Left ventricle myocardium superior (tissue), 1 donor: ENCODE measurements at regions not wholly inside any gene's neighbourhood (a gene's known extent, or its start where the extent isn't known, plus 50 kb on each side); places are given as distances from the start of the nearest gene placed in this dataset.

Experiments used
- ATAC-seq: fragments of 200-7000 bp; cut with Tn5 transposase; one replicate; pipeline ENCODE4 v1.9.1; 2020; ENCODE audit warnings: mild to moderate bottlenecking, moderate library complexity
- DNase-seq: peaks from one replicate; pipeline ENCODE4 v3.0.0-alpha.2; 2020
- intact Hi-C: fragments of 100-400 bp; cut with micrococcal nuclease; formaldehyde crosslinking; loops from one replicate; pipeline ENCODE4 v1.11.0; 2022
- donor health status: DM: no; HTN: yes; CAD: no; lungs with severe emphysema.

DNA sequence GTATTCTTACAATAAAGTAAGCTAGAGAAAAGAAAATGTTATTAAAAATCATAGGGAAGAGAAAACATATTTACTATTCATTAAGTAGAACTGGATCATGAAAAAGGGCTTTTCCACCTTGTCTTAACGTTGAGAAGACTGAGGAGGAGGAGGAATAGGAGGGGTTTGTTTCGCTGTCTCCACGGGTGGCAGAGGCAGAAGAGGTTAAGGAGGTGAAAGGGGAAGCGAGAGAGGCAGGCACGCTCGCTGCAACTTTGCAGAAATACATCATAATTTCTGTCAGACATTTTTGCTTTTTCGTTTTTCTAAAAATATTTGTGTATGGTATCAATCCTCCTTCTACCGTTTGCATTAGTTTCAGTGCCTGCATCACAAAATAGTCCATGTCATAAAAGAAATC, 2375.1 kb upstream of the AGA start:
- intact Hi-C loops, result no loop called here

DNA sequence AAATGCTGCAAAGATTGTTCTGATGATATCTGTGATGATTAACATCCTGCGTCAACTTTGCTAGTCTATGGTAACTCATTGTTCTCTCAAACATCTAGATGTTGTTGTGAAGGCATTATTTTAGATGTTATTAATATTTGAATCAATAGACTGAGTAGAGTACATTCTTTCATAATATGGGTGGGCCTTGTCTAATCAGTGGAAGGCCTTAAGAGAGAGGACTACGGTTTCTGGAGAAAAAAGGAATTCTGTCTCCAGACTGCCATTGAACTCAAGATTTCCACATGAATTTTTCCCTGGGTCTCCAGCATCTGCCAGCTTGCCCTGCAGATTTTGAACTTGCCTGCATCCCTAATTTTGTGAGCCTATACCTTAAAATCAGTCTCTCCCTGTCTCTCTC, 2381.1 kb upstream of the AGA start:
- intact Hi-C loops, result no loop called here
- ATAC-seq (no peak), DNase-seq (no peak)

More for the DNA sequence above, 2375.1 kb upstream of the AGA start:
- DNase-seq (no peak), ATAC-seq (no peak)

DNA sequence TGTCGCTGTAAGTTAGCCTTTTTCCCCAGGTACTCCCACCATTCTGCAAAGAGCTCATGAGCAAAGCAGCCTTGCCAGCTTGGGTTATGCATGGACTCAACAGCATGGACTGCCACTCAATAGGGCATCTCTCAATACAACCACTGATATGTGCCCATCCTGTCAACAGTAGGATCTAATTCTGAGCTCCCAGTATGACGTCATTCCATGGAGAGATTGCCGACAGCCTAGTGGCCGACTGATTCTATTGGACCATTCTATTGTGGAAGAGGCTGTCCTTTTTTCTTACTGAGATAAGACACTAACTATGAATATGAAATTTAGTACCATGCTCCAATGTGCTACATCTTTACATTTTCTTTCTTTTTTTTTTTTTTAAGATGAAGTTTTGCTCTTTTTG, 2389.0 kb upstream of the AGA start:
- intact Hi-C loops, result no loop called here
- no peak for ATAC-seq
- no peak for DNase-seq

DNA sequence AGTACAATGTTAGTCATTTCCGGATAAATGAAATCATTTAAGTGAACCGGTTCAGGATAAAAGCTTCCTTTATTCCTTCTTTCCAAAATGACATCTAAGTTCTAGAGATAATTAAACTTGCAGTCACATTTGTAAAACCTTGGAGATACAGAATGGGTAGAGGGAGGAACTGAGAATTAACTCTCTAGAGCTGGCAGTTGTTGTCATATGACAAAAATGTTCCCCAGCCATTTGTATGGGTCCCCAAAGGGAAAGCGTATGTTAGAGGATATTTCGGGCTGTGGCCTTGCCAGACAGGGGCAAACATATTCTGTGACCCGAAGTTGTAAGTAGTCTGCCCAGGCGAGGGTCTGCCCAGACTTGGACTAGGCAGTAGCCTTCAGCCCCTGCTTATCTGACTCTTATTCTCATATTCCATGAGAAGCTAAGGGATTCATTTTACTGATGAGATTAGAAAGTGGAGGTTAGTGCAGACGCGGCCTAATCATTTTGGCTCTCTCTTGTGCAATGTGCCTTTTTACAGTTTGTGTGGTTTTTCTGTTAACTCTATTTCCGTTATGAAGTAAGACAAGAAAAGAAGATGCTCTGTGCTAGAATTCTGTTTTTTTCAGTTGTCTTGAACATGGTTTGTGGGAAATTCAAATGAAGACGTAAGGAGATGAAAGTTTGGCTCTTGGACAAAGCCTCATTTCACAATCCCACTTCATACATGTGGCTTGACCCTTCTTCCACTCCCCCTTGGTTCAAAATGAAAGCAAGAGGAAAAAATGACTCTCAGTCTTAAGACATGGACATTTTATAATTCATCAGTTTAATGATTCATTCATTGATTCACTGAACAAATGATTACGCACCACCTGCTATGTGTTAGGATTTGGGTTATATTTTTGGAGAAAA, 2394.2 kb upstream of the AGA start:
- ATAC-seq (no peak), DNase-seq (no peak)
- intact Hi-C loops, result no loop called here

DNA sequence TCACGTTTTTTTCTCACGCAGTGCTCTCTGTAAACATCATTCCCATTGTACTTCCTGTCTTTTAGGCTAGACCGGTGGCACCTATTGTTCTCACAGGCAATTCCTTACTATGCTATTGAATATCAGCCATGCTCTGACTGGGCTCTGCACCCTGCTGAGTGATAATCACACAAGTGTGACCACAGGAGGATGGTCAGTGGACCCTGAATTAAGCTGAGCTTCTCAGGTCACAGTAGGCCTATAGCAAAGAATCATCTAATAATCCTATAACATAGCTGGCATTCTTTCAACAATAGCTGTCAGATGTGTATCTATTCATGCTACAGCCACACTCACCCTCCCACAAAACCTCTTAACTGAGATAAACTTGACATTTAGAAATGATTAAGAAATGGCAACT, 2399.8 kb upstream of the TENM3 start:
- DNase-seq (no peak), ATAC-seq (no peak)
- intact Hi-C loops, result no loop called here

DNA sequence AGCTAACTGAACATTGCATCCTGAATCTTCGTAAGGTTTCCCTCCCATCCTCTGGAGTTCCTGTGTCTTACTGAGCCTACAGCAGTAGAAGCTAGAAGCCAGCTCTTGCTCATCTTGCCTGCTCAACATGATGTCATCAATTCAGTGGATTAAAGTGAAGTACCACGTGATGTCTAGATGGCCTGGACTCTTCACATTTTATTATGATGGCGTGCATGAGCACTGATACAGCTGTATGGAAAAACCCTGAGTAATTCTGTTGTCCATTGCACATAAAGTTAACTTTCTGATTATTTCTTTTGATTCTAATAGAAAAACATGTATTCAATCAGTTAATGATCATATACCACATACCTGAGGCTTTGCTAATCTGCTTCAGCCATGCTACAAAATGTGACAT, 2387.7 kb upstream of the TENM3 start:
- ATAC-seq (no peak), DNase-seq (no peak)
- intact Hi-C loops, result no loop called here

DNA sequence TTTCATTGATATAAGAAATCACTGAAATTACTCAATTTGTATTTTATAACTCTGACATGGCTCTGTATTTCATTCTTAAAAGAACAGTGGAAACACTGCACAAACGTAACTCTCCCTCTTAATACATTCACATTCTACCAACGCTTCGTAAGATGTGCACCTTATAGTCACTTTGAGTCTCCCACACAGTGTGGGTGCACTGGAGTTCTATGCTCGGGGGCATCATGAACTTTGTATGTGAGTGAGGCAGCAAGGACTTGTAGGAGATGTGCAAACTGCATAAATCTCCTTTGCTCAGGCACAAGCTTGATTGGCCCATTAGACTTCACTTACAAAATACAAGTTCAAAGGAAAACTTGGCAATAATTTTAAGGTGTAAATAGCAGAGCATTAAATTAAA, 2385.0 kb upstream of the TENM3 start:
- ATAC-seq, result no peak
- no peak for DNase-seq
- intact Hi-C loops, result no loop called here

DNA sequence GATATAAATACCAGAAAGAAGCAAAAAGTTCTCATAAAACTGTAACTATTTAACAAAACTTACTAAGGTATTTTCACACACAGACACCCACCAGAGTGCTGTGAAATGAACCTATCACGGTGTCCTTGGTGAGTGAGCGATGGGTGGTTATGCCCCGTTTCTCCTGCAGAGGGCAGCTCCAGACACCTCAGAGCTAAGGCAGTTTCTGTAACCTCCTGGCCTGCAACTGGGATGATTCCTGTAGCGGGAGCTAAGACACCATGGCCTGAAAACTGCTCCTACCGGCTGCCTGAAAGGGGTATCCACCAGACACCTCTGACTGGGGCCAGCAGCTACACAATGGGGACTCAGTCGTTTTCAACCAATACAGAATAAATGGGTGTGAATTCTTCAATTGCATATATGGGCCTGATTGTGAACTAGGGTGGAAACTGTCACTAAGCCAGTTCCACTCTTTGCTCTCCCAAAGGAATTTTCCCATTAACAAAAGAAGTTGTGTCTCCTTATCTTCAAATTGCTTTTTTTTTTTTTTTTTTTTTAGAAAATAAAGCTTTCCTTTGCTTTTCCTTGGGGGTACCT, 2375.8 kb upstream of the TENM3 start:
- DNase-seq, result no peak
- no peak for ATAC-seq
- intact Hi-C loops, result no loop called here

DNA sequence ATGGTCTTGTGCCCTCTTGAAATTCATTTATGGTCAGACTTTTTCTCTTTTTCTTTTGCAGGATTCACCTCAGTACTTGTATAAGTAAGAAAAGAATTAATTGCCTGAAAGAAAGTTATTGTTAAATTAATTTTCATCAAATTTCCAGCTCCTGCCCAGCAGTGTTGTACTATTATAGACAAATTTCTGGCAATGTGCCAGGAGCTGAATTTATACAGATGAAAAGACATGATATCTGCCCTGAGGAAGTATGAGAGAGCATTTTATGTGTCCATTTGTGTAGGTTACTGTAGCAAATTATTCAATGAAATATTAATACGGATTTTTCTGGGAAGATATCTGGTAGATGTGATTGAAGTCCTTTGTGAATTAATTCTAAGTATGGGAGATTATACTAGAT, 2371.5 kb upstream of the TENM3 start:
- intact Hi-C loops, result no loop called here
- no peak for DNase-seq
- no peak for ATAC-seq

DNA sequence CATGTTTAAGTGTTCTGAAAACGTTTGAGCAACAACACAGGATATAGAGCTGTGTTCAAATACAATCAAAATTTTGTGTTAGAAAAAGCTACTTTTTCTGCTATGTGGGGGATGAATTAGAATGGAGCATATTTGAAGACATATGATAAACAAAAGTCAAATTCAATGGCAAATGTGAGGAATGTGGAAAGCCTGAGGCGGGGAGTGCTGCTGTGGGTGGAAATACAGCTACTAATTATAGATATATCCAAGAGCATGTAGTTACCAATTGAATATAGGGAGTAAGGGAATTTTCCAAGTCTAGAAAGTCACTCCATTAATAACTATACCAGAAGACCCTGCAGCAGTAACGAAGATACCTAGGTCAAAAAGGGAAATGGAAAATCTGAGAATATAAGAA, 2370.4 kb upstream of the TENM3 start:
- no peak for ATAC-seq
- no peak for DNase-seq
- intact Hi-C loops, result no loop called here

DNA sequence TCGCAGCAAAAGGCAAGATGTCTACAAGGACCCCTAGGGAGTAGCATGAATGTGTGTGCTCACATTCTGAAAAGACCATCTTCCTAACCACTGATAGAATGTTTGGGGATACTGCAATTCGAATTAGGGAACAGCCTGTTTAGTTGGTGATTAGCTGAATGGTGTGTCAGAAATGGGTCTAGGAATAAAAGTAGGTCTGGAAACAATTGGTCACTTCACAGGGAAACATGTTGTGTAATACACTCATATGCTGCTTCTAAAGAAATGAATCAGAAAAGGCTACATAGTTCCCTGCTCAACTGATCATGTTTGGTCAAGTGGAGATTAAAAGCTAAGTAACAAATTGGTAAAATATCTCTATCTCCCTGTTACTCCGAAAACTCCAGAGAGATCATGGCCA, 2362.4 kb upstream of the TENM3 start:
- DNase-seq (no peak), ATAC-seq (no peak)
- intact Hi-C loops, result no loop called here

DNA sequence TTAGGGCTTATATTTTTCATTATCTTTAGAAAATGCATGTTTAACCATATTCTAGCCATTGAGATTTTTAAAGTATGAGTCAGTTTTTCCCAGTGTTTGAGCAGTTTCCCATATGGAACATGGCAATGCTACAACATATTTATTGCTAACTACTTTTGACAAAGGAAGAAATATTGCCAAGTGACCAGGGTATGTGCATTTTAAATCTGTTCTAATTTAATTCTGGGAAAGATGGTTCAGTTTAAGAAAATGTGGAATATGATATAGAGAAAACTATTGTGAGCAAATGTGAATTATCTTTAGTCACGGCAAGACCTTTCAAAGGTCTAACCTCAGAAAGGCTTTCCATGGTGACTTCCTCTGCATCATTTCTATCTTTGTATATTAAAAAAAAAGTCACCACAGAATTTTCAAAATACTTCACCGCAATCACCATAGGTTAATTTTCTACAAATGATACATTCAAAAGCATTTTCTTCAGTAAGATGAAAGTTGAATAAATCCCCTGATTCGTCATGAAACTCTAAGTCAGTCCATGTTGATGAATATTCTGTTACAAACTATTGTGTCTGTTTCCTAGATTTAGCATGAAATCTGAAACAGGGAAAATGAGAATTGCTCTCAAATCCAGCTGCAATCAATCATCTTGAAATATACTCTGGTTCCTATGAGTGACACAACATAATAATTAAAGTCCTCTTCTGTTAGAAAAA, 2349.0 kb upstream of the TENM3 start:
- intact Hi-C loops, result no loop called here
- ATAC-seq, result no peak
- no peak for DNase-seq

DNA sequence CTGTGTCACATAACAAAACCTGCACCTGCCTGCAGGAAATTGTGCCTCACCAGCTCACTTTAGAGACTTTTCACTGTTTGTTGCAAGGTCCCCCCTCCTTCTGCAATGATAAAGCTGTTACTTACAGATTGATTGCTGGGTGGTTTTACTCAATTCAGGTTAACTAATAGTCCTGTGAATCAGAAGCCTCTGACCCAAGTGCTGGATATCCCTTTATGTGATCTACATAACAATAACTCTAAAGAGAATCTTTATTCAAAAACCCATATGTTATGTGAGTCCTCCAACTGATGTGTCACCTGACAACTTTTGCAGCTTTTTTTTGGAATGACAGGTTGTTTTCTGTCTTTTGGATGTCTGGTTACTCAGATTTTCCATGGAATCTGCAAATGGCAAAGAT, 2323.6 kb upstream of the TENM3 start:
- DNase-seq, result no peak
- intact Hi-C loops, result no loop called here
- ATAC-seq, result no peak

DNA sequence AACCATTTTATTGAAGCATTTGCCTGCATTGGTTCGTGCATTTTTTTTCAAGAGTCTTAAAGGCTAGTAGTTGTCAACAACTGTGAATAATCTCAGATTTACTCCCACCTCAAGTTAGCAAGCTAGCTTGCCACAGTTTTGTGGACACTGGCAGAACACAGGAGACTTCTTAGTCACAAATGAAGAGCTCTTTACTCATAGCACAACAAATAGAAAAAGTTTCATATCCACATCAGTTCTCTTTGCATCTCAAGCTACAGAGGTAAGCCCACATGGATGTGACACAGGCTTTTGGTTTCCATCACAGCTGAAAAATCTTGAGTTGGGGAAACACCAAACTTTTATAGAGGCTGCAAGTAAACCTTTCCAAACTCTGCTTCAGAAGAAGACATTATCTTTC, 2315.7 kb upstream of the TENM3 start:
- no peak for DNase-seq
- intact Hi-C loops, result no loop called here
- no peak for ATAC-seq

DNA sequence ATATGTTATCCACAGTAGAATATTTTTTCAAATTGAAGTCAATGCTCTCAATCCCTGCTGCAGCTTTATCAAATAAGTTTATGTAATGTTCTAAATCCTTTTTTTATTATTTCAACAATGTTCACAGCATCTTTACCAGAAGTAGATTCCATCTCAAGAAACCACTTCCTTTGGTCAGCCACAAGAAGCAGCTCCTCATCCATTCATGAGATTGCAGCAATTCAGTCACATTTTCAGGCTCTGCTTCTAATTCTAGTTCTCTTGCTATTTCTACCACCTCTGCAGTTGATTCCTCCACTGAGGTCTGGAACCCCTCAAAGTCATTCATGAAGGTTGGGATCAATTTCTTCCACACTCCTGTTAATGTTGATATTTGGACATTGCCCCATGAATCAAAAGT, 2301.3 kb upstream of the TENM3 start:
- intact Hi-C loops, result no loop called here
- DNase-seq, result no peak

DNA sequence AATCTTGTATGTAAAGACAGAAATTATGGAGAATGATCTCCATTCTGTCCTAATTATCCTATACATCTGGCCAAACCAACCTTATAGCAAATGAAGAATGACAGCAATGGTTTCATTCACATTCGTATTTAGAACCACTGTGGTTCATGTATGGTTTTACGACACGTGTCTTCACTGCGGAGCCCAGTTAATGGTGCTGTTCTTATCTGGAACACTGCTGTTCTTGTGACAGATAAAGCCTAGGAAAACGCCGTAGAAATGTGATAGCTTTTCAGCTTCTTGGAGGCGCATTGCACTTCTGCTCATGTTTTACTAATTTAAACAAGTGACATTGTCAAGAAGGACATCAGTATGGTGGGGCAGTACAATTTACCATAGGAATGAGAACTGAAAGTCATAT, 2266.4 kb upstream of the TENM3 start:
- no peak for ATAC-seq
- no peak for DNase-seq
- intact Hi-C loops, result no loop called here

More for the DNA sequence above, 2301.3 kb upstream of the TENM3 start:
- no peak for ATAC-seq

DNA sequence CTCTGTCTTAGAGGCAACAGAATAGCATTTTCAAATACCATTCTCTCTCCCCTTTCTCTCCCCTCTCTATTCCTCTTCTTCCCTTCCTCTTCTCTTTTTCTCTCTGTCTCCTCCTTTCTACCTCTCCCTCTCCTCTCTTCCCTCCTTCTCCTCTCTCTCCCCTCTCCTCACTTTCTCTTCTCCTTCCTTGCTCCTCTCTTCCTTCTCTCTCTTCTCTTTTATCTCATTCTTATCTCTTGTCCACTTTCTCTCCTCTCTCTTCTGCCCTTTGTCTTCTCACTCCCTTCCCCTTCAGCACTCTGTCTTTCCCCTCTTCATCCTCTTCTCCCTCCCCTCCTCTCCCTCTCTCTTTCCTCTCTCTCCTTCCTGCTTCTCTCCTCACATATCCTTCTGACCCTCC, 2265.8 kb upstream of the TENM3 start:
- ATAC-seq, result no peak

DNA sequence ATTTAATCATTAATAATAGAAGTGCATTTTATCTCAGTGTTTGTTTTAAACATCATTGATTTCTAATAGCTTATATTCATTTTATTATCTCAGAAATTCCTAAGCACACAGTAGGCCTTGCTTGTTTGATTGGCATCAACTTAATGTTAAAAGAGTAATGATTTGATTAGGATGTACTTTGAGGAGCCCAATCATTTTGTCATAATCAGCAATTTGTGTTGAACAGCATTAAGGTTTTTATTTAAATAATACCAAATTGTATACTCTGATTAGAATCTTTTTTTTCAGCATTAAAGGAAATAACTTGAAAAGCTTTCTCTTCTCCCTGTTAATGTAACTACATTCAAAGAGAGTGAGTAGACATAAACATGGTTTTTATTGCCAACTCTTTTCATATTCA, 2262.0 kb upstream of the TENM3 start:
- intact Hi-C loops, result no loop called here
- DNase-seq (no peak), ATAC-seq (no peak)

More for the DNA sequence above, 2265.8 kb upstream of the TENM3 start:
- intact Hi-C loops, result no loop called here
- DNase-seq, result no peak

DNA sequence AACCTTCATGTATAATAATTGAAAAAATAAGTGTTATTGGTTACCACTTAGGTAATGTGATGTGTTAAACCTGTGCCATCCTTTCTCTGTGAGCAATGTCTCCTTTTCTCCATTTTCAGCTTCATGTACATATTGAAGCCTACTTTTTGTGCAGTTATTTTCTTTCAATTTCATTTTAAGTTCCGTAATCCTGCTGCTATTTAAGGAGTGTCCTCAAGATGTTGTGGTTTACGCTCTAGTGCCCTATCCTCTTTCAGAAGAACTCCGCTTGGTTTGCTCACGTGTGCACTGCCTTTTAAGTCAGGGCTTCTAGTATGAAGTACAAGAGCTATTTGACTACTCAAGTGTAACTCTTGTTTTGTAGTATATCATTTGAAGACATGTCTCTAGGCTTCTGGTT, 2253.2 kb upstream of the TENM3 start:
- DNase-seq (no peak), ATAC-seq (no peak)
- intact Hi-C loops, result no loop called here

DNA sequence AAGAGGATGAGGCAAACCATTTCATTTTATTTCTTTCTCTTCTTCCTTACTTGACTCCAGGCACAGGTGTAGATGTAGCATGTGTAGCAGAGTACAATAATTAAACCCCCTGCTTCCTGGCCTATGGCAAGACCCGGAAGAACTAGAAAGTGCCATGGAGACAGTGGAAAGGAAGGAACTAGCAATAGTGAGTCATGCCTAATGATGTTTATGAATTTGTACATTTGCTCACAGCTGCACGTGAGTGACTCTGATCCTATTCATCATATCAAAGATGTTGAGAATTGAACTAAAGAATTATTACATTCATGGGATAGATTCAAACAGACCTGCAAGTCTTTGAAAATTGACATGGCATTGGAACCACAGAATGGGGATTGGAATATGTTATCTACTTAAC, 2233.9 kb upstream of the TENM3 start:
- ATAC-seq, result no peak
- intact Hi-C loops, result no loop called here
- no peak for DNase-seq

DNA sequence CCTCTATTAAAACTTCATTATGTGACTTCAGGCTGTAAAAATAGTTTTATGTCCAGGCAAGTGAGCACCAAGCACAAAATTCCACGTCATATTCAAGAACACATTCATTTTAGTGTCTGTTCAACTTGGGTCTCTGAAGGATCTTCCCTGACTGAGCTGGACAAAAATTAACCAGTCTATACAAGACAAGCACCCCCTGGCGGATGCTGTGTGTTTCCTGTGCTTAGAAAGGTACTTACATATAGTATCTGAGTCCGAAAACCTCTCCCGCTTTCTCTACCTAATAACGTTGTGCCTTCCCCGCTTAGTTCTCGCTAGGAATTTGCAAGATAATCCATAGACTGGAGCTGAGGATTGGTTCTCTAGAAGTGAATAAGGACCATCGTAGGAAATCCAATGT, 2214.5 kb upstream of the TENM3 start:
- ATAC-seq (no peak), DNase-seq (no peak)
- intact Hi-C loops, result no loop called here
